A549 (cell line): ENCODE measurements at regions not wholly inside any gene's neighbourhood (a gene's known extent, or its start where the extent isn't known, plus 50 kb on each side); places are given as distances from the start of the nearest gene placed in this dataset.
"Not testable (repeated sequence)": the region's sequence is repeated elsewhere in the genome, so short reads cannot be mapped to it uniquely, and the experiment has no call there.

Experiments used
- ATAC-seq, 2 experiments: fragments of 200-7000 bp in 1 of 2; fragments of >200 bp in 1 of 2; cut with Nextera tagmentation in 1 of 2; cut with Tn5 transposase in 1 of 2; 3 replicates each; pipeline versions ENCODE4 v1.8.0 to v1.9.1; 2018 to 2020; ENCODE audit warnings: mild to moderate bottlenecking in 1 of 2, moderate library complexity in 1 of 2
- CTCF ChIA-PET: fragments of 300-600 bp; sonication (Branson Sonifier 250); formaldehyde crosslinking; extraction: SDS; loops from one replicate; lab custom pipeline; 2021; ENCODE audit warnings: antibody characterized with exemption, inconsistent platforms; lab: Yijun Ruan, JAX
- POLR2A ChIA-PET: fragments of 350-600 bp; formaldehyde crosslinking; extraction: SDS; loops from one replicate; lab custom pipeline; 2021; ENCODE audit warnings: antibody characterized with exemption, inconsistent platforms; lab: Yijun Ruan, JAX
- DNase-seq, 2 experiments: peaks; one replicate each; pipeline versions ENCODE4 v3.0.0 to v3.0.0-alpha.2; 2011 to 2016; ENCODE audit warnings: low read depth in 1 of 2, low spot score in 1 of 2
- FAIRE-seq: peaks from 2 replicates; lab custom pipeline; 2011; peaks lifted over from hg19 to GRCh38; lab: Jason Lieb, UNC
- H3K27ac ChIP-seq, 2 experiments: fragments of >200 bp; sonication (Bioruptor Twin); formaldehyde crosslinking; 3 replicates each; pipeline ENCODE4 v1.5.1; 2016 to 2017
- H3K4me1 ChIP-seq: fragments of >200 bp; sonication (Bioruptor Twin); formaldehyde crosslinking; 3 replicates; pipeline ENCODE4 v1.6.1; 2016
- H3K4me2 ChIP-seq: fragments of >200 bp; sonication (Bioruptor Twin); formaldehyde crosslinking; 3 replicates; pipeline ENCODE4 v1.6.1; 2016
- H3K4me3 ChIP-seq: fragments of >200 bp; sonication (Bioruptor Twin); formaldehyde crosslinking; 3 replicates; pipeline ENCODE4 v1.5.1; 2016
- H3K9me3 ChIP-seq: fragments of >200 bp; sonication (Bioruptor Twin); formaldehyde crosslinking; 3 replicates; pipeline ENCODE4 v1.6.1; 2016
- BHLHE40 ChIP-seq: IDR thresholded peaks from 2 replicates; pipeline ENCODE4 v1.6.1; 2012; ENCODE audit warnings: low read depth, low read length, inconsistent platforms
- CBX2 ChIP-seq: fragments of 200-600 bp; sonication (generic); IDR thresholded peaks from 2 replicates; pipeline ENCODE4 v1.6.1; 2016; ENCODE audit warnings: low read depth, mild to moderate bottlenecking, borderline replicate concordance
- CHD4 ChIP-seq: fragments of 200-600 bp; sonication (generic); IDR thresholded peaks from 2 replicates; pipeline ENCODE4 v1.6.1; 2016; ENCODE audit warnings: antibody characterized with exemption, mild to moderate bottlenecking, borderline replicate concordance
- E2F6 ChIP-seq: IDR thresholded peaks from 2 replicates; pipeline ENCODE4 v1.6.1; 2012; ENCODE audit warnings: low read depth, borderline replicate concordance
- ELK1 ChIP-seq: fragments of 150-350 bp; IDR thresholded peaks from 2 replicates; pipeline ENCODE4 v1.6.1; 2014; ENCODE audit warnings: low read depth, mild to moderate bottlenecking, low read length
- EP300 ChIP-seq, 2 experiments: fragments of >200 bp; sonication (Bioruptor Twin); formaldehyde crosslinking; IDR thresholded peaks; 2 replicates in 1 of 2; 3 replicates in 1 of 2; pipeline ENCODE4 v1.6.1; 2016 to 2017
- FOXS1 ChIP-seq: fragments of 250-450 bp; sonication (Bioruptor Pico); IDR thresholded peaks from 2 replicates; pipeline ENCODE4 v1.5.0; 2020; ENCODE audit warnings: mild to moderate bottlenecking, moderate library complexity
- GATA3 ChIP-seq: IDR thresholded peaks from 2 replicates; pipeline ENCODE4 v1.6.1; 2012; ENCODE audit warnings: borderline replicate concordance
- HDAC2 ChIP-seq: fragments of 200-600 bp; sonication (generic); IDR thresholded peaks from 2 replicates; pipeline ENCODE4 v1.6.1; 2016
- HMGXB4 ChIP-seq: fragments of 250-450 bp; sonication (Bioruptor Pico); IDR thresholded peaks from 2 replicates; pipeline ENCODE4 v1.5.0; 2021; ENCODE audit warnings: mild to moderate bottlenecking, moderate library complexity, borderline replicate concordance
- JUN ChIP-seq, 2 experiments: fragments of >200 bp; sonication (Bioruptor Twin); formaldehyde crosslinking; IDR thresholded peaks; 2 replicates in 1 of 2; 3 replicates in 1 of 2; pipeline ENCODE4 v1.6.1; 2016 to 2017
- KDM1A ChIP-seq: fragments of 200-600 bp; sonication (generic); IDR thresholded peaks from 2 replicates; pipeline ENCODE4 v1.6.1; 2016; ENCODE audit warnings: low read depth, mild to moderate bottlenecking
- MAFK ChIP-seq: fragments of 450-650 bp; IDR thresholded peaks from 2 replicates; pipeline ENCODE4 v1.6.1; 2014; ENCODE audit not compliant: partially characterized antibody
- MAZ ChIP-seq: fragments of 150-350 bp; IDR thresholded peaks from 2 replicates; pipeline ENCODE4 v1.6.1; 2014; ENCODE audit warnings: antibody characterized with exemption, low read depth, low read length, borderline replicate concordance
- NFE2L2 ChIP-seq: fragments of 150-350 bp; conservative IDR thresholded peaks from 2 replicates; pipeline ENCODE4 v1.6.1; 2014; ENCODE audit warnings: low read length
- NR3C1 ChIP-seq: fragments of >200 bp; sonication (Bioruptor Twin); formaldehyde crosslinking; IDR thresholded peaks from 3 replicates; pipeline ENCODE4 v1.6.1; 2017
- POLR2A ChIP-seq: IDR thresholded peaks from 2 replicates; pipeline ENCODE4 v1.6.1; 2012; ENCODE audit warnings: mild to moderate bottlenecking, low read length
- RARB ChIP-seq: fragments of 250-450 bp; sonication (Bioruptor Pico); IDR thresholded peaks from 2 replicates; pipeline ENCODE4 v1.8.0; 2021; ENCODE audit warnings: mild to moderate bottlenecking, moderate library complexity
- RFX5 ChIP-seq: fragments of 450-650 bp; IDR thresholded peaks from 2 replicates; pipeline ENCODE4 v1.7.1; 2014; ENCODE audit warnings: antibody characterized with exemption, mild to moderate bottlenecking, moderate library complexity
- TFCP2L1 ChIP-seq: fragments of 250-450 bp; sonication (Bioruptor Pico); IDR thresholded peaks from 2 replicates; pipeline ENCODE4 v1.5.0; 2021; ENCODE audit warnings: mild to moderate bottlenecking
- TP53 ChIP-seq: fragments of 250-450 bp; sonication (Bioruptor Pico); IDR thresholded peaks from 2 replicates; pipeline ENCODE4 v1.5.0; 2021; ENCODE audit warnings: mild to moderate bottlenecking, moderate library complexity
- ZFP36 ChIP-seq: fragments of 450-650 bp; IDR thresholded peaks from 2 replicates; pipeline ENCODE4 v1.6.1; 2014; ENCODE audit warnings: borderline replicate concordance; ENCODE audit not compliant: partially characterized antibody
- ZSCAN20 ChIP-seq: fragments of 250-450 bp; sonication (Bioruptor Pico); IDR thresholded peaks from 2 replicates; pipeline ENCODE4 v1.8.0; 2022; ENCODE audit warnings: mild to moderate bottlenecking, moderate library complexity
- WGBS: methylation state at CpG from one replicate; pipeline ENCODE4 v1.1.6; 2017; ENCODE audit errors: missing lambda C conversion rate; 5-methylcytosine and 5-hydroxymethylcytosine counted together
- TF ChIP-seq, protein P1 (sequence below): IDR thresholded peaks from 2 replicates; pipeline ENCODE4 v1.6.1; 2012
- TF ChIP-seq, protein P2 (sequence below): fragments of 250-450 bp; sonication (Bioruptor Pico); IDR thresholded peaks from 2 replicates; pipeline ENCODE4 v1.5.0; 2020; ENCODE audit warnings: low read depth, mild to moderate bottlenecking, moderate library complexity

GRCh38 chr16:73106329-73107034 lies 58.6 kb upstream of the ZFHX3 start:
- Histone ChIP-seq H3K4me2 (no peak overlapping the region), H3K4me1 (no peaks in the 10 kb centered on the region), H3K9me3 (no peaks in the 10 kb centered on the region), H3K4me3 (no peak overlapping the region), H3K27ac (no peak overlapping the region)
- TF ChIP-seq E2F6, result no peak
- TF ChIP-seq, protein P1, sequence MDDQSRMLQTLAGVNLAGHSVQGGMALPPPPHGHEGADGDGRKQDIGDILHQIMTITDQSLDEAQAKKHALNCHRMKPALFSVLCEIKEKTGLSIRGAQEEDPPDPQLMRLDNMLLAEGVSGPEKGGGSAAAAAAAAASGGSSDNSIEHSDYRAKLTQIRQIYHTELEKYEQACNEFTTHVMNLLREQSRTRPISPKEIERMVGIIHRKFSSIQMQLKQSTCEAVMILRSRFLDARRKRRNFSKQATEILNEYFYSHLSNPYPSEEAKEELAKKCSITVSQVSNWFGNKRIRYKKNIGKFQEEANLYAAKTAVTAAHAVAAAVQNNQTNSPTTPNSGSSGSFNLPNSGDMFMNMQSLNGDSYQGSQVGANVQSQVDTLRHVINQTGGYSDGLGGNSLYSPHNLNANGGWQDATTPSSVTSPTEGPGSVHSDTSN, result no peak
- no peak for TF ChIP-seq MAFK
- no peak for TF ChIP-seq POLR2A
- TF ChIP-seq, protein P2, sequence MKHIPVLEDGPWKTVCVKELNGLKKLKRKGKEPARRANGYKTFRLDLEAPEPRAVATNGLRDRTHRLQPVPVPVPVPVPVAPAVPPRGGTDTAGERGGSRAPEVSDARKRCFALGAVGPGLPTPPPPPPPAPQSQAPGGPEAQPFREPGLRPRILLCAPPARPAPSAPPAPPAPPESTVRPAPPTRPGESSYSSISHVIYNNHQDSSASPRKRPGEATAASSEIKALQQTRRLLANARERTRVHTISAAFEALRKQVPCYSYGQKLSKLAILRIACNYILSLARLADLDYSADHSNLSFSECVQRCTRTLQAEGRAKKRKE (CRISPR knock-in tag), result no peak
- TF ChIP-seq NR3C1, result no peak
- TF ChIP-seq ZSCAN20 (CRISPR knock-in tag), result no peak
- TF ChIP-seq EP300 (IDR thresholded peaks at IDR 0.05), result no peak
- TF ChIP-seq RFX5, result no peak
- TF ChIP-seq JUN (IDR thresholded peaks at IDR 0.05), result no peak
- TF ChIP-seq HMGXB4 (CRISPR knock-in tag), result no peak
- WGBS, result 69% methylated on average over 6 of the region's 6 CpGs
- ChIA-PET CTCF (interaction anchor here (0.6 to 1.6 kb wide), 2 partner anchors 9 to 1267 kb away, joined by 3 to 4 read pairs; no protein-coding TSS in a partner anchor), POLR2A (no interaction called here)
- no peak for FAIRE-seq
- DNase-seq, result no peak
- ATAC-seq, result no peak

DNA sequence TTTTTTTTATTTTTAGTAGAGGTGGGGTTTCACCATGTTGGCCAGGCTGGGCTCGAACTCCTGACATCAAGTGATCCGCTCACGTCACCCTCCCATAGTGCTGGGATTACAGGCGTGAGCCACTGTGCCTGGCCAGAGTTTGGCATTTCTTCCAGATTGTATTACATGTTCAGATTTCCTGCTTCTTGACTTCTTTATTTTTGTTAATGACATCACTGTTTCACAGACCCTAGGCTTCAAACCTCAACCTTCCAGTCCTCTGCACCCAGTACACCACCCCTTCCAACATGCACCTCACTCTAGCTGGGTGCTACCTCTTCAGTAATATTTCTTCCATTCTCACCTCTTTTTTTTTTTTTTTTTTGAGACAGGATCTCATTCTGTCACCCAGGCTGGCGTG lies 53.6 kb upstream of the ZFHX3 start:
- no peaks in the 10 kb centered on the region for H3K9me3 ChIP-seq
- TF ChIP-seq CBX2 (no peak), GATA3 (no peak), TP53 (CRISPR knock-in tag) (no peak), ZFP36 (no peak), NFE2L2 (no peak), HDAC2 (no peak), KDM1A (no peak), BHLHE40 (no peak), FOXS1 (CRISPR knock-in tag) (no peak), RFX5 (no peak), MAZ (no peak), RARB (CRISPR knock-in tag) (no peak), MAFK (no peak), TFCP2L1 (no peak), CHD4 (no peak), ELK1 (no peak)
- WGBS, result 86% methylated on average over 5 of the region's 5 CpGs
- POLR2A ChIA-PET, result no interaction called here
- DNase-seq (no peak), FAIRE-seq (no peak), ATAC-seq (no peak)
- CTCF ChIA-PET, result interaction anchor here (0.6 kb wide), 1 partner anchor 188 kb away, joined by 3 read pairs; no protein-coding TSS in a partner anchor
- no peak overlapping the region for H3K4me2 ChIP-seq
- no peak overlapping the region for H3K27ac ChIP-seq
- peaks cover 7% of the 10 kb centered on the region for H3K4me1 ChIP-seq
- H3K4me3 ChIP-seq, result no peak overlapping the region

DNA sequence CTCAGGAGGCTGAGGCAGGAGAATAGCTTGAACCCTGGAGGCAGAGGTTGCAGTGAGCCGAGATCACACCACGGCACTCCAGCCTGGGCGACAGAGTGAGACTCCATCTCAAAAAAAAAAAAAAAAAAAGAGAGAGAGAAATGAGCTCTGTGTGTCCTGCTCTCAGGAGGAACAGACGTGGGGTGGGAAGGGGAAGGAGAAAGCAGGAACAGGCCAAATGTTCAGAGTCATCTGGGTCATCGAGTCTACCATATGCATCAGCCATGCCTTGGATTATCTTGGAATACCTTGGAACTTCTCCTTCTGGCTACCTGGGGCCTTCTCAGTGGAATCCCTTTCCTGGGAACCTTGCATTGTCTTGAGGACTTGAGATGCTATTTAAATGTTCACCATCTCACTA lies 51.7 kb upstream of the ZFHX3 start:
- Histone ChIP-seq H3K4me1 (peaks cover 26% of the 10 kb centered on the region), H3K27ac (0 out of 6 replicates have a peak overlapping the region, but pooled peaks of 1 of the 2 experiments have one; percentile 3)
- FAIRE-seq, H3K4me2 ChIP-seq, ATAC-seq, H3K4me3 ChIP-seq, H3K9me3 ChIP-seq, POLR2A ChIA-PET, DNase-seq: not testable (repeated sequence)
- 55% methylated on average over 4 of the region's 5 CpGs for WGBS
- CTCF ChIA-PET, result interaction anchor here (1.1 to 1.9 kb wide), 2 partner anchors 20 to 267 kb away, joined by 3 to 5 read pairs; no protein-coding TSS in a partner anchor
